ENCODE measurements at regions not wholly inside any gene's neighbourhood (a gene's known extent, or its start where the extent isn't known, plus 50 kb on each side); places are given as distances from the start of the nearest gene placed in this dataset.

- DNase-seq (ENCODE audit: low spot score), result no peak
Observed at GRCh38 chr7:73963252-73963822, 64.6 kb upstream of the ELN start.

GRCh38 chr7:73964786-73965185, 63.2 kb upstream of the ELN start:
- no peak for DNase-seq (ENCODE audit: low spot score)

- DNase-seq (ENCODE audit: low spot score), result no peak
Observed at GRCh38 chr7:73966062-73966940, 61.7 kb upstream of the ELN start.

GRCh38 chr7:73966941-73967831, 60.8 kb upstream of the ELN start:
- no peak for DNase-seq (ENCODE audit: low spot score)

GRCh38 chr7:73967832-73968290, 60.1 kb upstream of the ELN start:
- no peak for DNase-seq (ENCODE audit: low spot score)

GRCh38 chr7:73968487-73968886, 59.5 kb upstream of the ELN start:
- DNase-seq (ENCODE audit: low spot score), result no peak

- no peak for DNase-seq (ENCODE audit: low spot score)
Observed at GRCh38 chr7:73969991-73970390, 58.0 kb upstream of the ELN start.

- no peak for DNase-seq (ENCODE audit: low spot score)
Observed at GRCh38 chr7:73970801-73971229, 57.2 kb upstream of the ELN start.

GRCh38 chr7:73971322-73971703, 56.7 kb upstream of the ELN start:
- DNase-seq (ENCODE audit: low spot score), result no peak

- no peak for DNase-seq (ENCODE audit: low spot score)
Observed at GRCh38 chr7:73971704-73972341, 56.1 kb upstream of the ELN start.

- DNase-seq (ENCODE audit: low spot score), result no peak
Observed at GRCh38 chr7:73972614-73973013, 55.4 kb upstream of the ELN start.

- DNase-seq (ENCODE audit: low spot score), result no peak
Observed at GRCh38 chr7:73973091-73973490, 54.9 kb upstream of the ELN start.

GRCh38 chr7:73974101-73974947, 53.6 kb upstream of the ELN start:
- no peak for DNase-seq (ENCODE audit: low spot score)

GRCh38 chr7:73974948-73975926, 52.7 kb upstream of the ELN start:
- no peak for DNase-seq (ENCODE audit: low spot score)

- DNase-seq (ENCODE audit: low spot score), result peak; percentile 78
Observed at GRCh38 chr7:73976761-73977618, 51.0 kb upstream of the ELN start.

GRCh38 chr7:73977619-73978618, 50.1 kb upstream of the ELN start:
- peak; percentile 81 for DNase-seq (ENCODE audit: low spot score)

Measured in AG20443 (cell line).